Osteocyte (in vitro differentiated cells): ENCODE measurements at regions not wholly inside any gene's neighbourhood (a gene's known extent, or its start where the extent isn't known, plus 50 kb on each side); places are given as distances from the start of the nearest gene placed in this dataset.

Source experiments
- DNase-seq: peaks from one replicate; pipeline ENCODE4 v3.0.0; 2021; ENCODE audit warnings: mixed read lengths; ENCODE audit not compliant: unreplicated experiment; ENCODE audit errors: extremely low spot score
- H3K27ac Mint-ChIP-seq: one replicate; pipeline ENCODE4 v1.8.0; 2021; ENCODE audit warnings: mild to moderate bottlenecking, mixed read lengths; ENCODE audit not compliant: unreplicated experiment
- H3K27me3 Mint-ChIP-seq: one replicate; pipeline ENCODE4 v1.8.0; 2021; ENCODE audit warnings: mixed read lengths; ENCODE audit not compliant: unreplicated experiment
- H3K36me3 Mint-ChIP-seq: one replicate; pipeline ENCODE4 v1.8.0; 2021; ENCODE audit warnings: mixed read lengths; ENCODE audit not compliant: unreplicated experiment
- H3K4me1 Mint-ChIP-seq: one replicate; pipeline ENCODE4 v1.8.0; 2021; ENCODE audit warnings: mixed read lengths; ENCODE audit not compliant: unreplicated experiment
- H3K4me3 Mint-ChIP-seq: one replicate; pipeline ENCODE4 v1.8.0; 2021; ENCODE audit warnings: mild to moderate bottlenecking, moderate library complexity, mixed read lengths; ENCODE audit not compliant: unreplicated experiment
- H3K9me3 Mint-ChIP-seq: one replicate; pipeline ENCODE4 v1.8.0; 2021; ENCODE audit warnings: mixed read lengths; ENCODE audit not compliant: unreplicated experiment
- CTCF ChIP-seq: fragments of 200-600 bp; sonication (generic); IDR thresholded peaks from 2 replicates; pipeline ENCODE4 v1.5.0; 2021; ENCODE audit warnings: antibody characterized with exemption, mild to moderate bottlenecking, moderate library complexity

GRCh38 chr5:130687085-130687733, 477.8 kb downstream of the HINT1 start:
- no peak for DNase-seq
- Mint-ChIP-seq H3K4me3 (no peak overlapping the region), H3K27ac (no peak overlapping the region), H3K4me1 (peaks cover 2% of the 10 kb centered on the region), H3K9me3 (no peaks in the 10 kb centered on the region), H3K27me3 (no peaks in the 10 kb centered on the region), H3K36me3 (peaks cover 1% of the 10 kb centered on the region)
- TF ChIP-seq CTCF: no peak

GRCh38 chr5:130678637-130679036, 486.4 kb downstream of the HINT1 start:
- Mint-ChIP-seq H3K27me3 (no peaks in the 10 kb centered on the region), H3K9me3 (peaks cover 15% of the 10 kb centered on the region)

GRCh38 chr5:130666462-130666861, 498.6 kb downstream of the HINT1 start:
- no peaks in the 10 kb centered on the region for H3K27me3 Mint-ChIP-seq
- H3K9me3 Mint-ChIP-seq: peaks cover 11% of the 10 kb centered on the region

More at GRCh38 chr5:130678637-130679036, 486.4 kb downstream of the HINT1 start:
- Mint-ChIP-seq H3K27ac (no peak overlapping the region), H3K36me3 (peaks cover 7% of the 10 kb centered on the region), H3K4me1 (no peaks in the 10 kb centered on the region), H3K4me3 (no peak overlapping the region)
- no peak for TF ChIP-seq CTCF
- DNase-seq: no peak

GRCh38 chr5:130652176-130652575, 512.9 kb downstream of the HINT1 start:
- peak overlapping the region; percentile 52 for H3K27ac Mint-ChIP-seq
- no peaks in the 10 kb centered on the region for H3K27me3 Mint-ChIP-seq
- no peak overlapping the region for H3K4me3 Mint-ChIP-seq
- TF ChIP-seq CTCF: no peak
- no peaks in the 10 kb centered on the region for H3K9me3 Mint-ChIP-seq
- peaks cover 17% of the 10 kb centered on the region for H3K4me1 Mint-ChIP-seq
- no peak for DNase-seq
- H3K36me3 Mint-ChIP-seq: no peaks in the 10 kb centered on the region

More at GRCh38 chr5:130666462-130666861, 498.6 kb downstream of the HINT1 start:
- no peak for TF ChIP-seq CTCF
- Mint-ChIP-seq H3K27ac (no peak overlapping the region), H3K4me1 (no peaks in the 10 kb centered on the region), H3K36me3 (peaks cover 2% of the 10 kb centered on the region), H3K4me3 (no peak overlapping the region)
- no peak for DNase-seq

GRCh38 chr5:130651440-130651839, 513.6 kb downstream of the HINT1 start:
- H3K27ac Mint-ChIP-seq: no peak overlapping the region
- no peak for TF ChIP-seq CTCF
- no peak for DNase-seq

More at GRCh38 chr5:130651440-130651839, 513.6 kb downstream of the HINT1 start:
- no peaks in the 10 kb centered on the region for H3K36me3 Mint-ChIP-seq
- peaks cover 17% of the 10 kb centered on the region for H3K4me1 Mint-ChIP-seq
- no peaks in the 10 kb centered on the region for H3K9me3 Mint-ChIP-seq
- no peaks in the 10 kb centered on the region for H3K27me3 Mint-ChIP-seq
- no peak overlapping the region for H3K4me3 Mint-ChIP-seq
